Hindlimb muscle (tissue), 1 donor: ENCODE measurements at regions not wholly inside any gene's neighbourhood (a gene's known extent, or its start where the extent isn't known, plus 50 kb on each side); places are given as distances from the start of the nearest gene placed in this dataset.

Experiments used
- DNase-seq: peaks from one replicate; pipeline ENCODE4 v3.0.0-alpha.2; 2013

- DNase-seq, result no peak
These were observed 119.4 kb downstream of the MRPS6 start for GRCh38 chr21:34192646-34193285.

- no peak for DNase-seq
These were observed 122.0 kb downstream of the MRPS6 start for GRCh38 chr21:34195335-34195734.

DNA sequence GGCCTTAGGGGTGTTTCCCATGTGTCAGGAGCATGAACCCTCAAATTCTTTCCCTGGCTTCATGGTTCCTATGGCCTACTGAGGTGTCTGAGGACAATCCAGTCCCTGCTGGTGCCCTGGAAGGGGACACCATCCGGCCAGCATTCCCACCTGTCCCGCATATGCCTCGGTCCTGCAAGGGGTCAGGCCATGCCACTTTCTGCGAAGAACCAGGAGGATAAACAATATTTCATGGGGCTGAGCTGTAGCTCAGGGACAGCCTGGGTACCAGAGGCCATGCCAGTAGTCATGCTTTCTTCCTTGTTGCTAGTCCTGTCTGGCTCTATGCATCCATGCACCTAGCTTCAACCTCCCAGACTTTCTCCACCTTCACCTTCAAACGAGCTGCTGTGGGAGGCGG lies 123.6 kb downstream of the MRPS6 start:
- no peak for DNase-seq

DNA sequence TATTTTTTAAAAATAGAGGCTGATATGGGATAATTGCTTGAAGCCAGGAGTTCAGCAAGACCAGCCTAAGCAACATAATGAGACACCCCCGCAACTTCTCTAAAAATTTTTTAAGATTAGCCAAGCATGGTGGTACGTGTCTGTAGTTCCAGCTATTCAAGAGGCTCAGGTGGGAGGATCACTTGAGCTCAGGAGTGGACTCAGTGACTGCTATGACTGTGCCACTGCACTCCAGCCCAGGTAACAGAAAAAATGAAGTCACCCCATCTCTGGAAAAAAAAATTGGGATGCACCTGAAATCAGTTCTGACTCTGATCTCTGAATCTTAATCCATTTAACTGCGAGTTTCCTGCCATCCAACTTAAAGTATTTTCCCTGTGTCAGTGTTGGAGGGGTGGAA lies 124.2 kb downstream of the MRPS6 start:
- no peak for DNase-seq

DNA sequence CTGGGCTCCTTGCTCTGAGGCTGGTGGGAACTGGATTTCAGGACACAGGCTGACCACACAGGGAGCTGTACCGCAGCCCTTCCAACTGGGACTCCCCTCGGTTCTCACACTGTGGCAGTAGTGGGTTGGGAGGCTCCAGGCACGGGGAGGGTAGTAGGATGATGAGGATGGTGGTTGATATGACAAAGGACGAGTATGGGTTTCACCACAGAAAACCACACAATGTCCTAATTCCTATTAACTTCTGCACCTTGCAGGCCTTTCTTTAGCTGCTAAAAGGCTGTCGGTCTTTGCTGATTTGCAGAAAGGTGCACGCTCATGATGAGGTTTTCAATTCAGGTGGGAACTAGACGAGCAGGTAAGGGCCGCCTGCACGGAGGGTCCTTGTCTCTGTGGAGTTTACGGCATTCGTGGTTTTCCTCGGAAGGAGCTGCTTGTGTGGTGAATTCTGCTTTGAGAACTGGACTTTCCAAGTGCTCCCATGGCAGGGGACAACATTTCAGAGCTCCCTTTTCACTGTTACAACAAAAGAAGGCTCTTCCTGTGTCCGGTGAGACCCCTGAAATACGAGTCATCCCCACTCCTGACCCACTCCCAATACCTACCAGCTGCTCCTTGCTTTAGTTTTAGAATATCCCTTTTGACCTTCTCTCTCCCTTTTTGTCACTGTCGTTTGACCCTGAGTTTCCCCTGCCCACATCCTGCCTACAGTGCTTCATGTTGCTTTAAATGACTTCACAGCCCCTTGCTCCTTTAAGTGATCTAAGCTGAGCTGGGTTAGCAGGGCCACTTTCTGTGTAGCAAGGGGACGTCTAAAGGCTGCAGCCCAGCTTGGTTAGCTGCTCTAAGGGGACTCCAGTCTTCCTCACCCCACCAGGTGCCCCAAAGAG lies 125.1 kb downstream of the MRPS6 start:
- no peak for DNase-seq

GRCh38 chr21:34199121-34199910 lies 125.9 kb downstream of the MRPS6 start:
- no peak for DNase-seq

DNA sequence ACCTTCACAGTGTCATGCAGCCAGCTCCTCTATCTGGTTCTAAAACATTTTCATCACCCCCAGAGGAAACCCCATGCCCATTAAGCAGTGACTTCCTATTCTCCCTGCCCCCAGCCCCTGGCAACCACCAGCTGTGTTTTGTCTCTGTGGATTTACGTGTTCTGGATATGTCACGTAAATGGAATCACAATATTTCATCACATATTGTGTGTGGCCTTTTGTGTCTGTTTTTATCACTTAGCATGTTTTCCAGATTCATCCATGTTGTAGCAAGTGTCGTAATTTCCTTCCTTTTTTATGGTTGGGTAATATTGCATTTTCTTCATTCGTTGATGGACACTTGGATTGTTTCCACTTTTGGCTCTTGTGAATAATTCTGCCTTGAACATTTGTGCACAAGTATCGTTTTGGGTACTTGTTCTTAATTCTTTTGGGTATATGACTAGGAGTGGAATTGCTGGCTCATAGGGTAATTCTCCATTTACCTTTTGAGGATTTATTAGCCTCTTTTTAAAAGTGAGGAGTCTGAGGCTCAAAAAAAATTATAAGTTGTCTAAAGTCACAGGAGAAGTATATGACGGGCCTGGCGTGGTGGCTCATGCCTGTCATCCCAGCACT lies 127.0 kb downstream of the MRPS6 start:
- no peak for DNase-seq

DNA sequence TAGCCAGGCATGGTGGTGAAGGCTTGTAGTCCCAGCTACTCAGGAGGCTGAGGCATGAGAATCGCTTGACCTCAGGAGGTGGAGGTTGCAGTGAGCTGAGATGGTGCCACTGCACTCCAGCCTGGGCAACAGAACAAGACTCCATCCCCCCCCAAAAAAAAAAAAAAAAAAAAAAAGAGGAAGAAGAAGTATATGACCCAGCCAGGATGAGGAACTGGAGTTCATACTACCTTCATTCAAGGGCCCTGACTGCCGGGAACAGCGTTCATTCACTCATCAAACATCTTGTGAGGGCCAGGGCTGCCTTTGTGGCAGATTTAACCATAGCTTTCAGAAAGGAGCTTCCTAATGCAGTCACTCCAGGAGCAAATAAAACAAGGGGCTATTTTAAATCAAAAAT lies 127.6 kb downstream of the MRPS6 start:
- no peak for DNase-seq

DNA sequence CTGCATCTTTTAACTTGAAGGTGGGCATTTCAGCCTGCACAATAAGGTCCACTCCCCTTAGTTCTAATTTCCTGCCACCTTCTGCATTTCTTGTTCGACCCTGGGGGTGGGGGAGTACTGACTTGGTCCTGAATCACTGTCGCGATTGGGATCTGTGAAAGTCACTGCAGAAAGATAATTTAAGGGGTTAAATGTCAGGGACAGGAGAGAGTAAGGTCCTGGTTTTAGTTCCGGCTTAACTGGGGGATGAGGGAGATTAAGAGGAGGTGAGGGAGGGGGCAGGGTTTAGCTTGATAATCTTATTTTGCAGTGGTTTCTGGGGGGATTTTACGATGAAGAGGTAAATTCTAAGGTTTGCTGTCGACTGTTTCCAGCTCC lies 128.1 kb downstream of the MRPS6 start:
- DNase-seq, result no peak

GRCh38 chr21:34202553-34203372 lies 129.4 kb downstream of the MRPS6 start:
- no peak for DNase-seq

DNA sequence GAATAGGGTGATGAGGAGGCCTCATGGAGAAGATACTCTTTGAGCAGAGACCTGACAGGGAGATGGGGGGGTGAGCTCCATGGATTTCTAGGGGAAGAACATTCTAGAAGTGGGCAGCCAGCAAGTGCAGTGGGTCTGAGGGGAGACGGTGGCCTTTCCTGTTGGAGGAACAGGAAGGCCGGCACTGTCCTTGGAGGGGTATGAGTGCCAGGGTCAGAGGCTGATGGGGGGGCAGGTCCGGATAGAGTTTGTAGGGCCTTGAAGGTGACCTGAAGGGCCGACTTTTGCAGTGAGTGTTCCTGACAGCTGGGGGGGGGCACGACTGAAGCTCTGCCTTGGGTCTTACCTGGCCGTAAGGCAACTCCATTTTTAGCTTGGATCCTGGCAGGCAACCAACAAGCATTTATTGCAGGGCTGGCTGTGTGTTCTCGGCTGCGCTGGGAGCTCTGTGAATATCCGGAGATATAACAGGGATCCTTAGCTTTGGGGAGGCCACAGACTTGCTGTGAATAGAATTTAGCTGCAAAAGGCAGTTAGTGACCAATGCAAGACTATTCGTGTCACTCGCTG lies 130.6 kb downstream of the MRPS6 start:
- DNase-seq, result no peak

- DNase-seq, result no peak
These were observed 131.4 kb downstream of the MRPS6 start for GRCh38 chr21:34204481-34205439.

DNA sequence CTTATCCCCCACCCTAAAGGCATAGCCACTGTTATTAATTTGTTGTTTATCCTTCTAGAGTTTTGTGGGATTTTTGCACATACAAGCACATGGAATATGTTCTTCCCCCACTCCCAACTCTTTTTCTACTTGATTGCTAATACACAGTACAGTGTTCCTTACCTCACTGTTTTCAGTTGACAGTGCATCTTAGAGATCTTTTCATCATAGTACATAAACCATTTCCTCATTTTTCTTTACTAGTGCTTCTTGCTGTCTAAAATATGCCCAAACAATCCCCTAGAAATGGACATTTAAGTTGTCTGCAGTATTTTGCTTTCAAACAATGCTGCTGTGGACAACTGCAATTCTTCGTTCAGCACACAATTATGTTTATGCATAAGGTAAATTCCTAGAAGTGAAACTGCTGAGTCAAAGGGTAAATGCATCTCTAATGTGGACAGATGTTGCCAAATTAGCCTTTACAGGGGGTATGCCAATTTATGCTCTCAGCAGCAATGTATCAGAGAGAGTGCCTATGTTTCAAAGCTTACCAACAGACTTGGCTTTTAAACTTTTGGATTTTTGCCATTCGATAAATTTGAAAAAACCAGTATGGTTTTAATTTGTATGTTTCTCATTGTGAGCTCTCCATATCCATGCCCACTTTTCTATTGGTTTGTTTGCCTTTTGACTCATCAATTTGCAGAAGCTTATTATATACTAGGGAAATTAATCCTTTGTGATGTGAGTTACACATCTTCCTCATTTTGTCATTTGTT lies 132.6 kb downstream of the MRPS6 start:
- DNase-seq, result no peak

- no peak for DNase-seq
These were observed 140.6 kb downstream of the MRPS6 start for GRCh38 chr21:34213959-34214358.

GRCh38 chr21:34215501-34215900 lies 142.1 kb downstream of the MRPS6 start:
- no peak for DNase-seq

DNA sequence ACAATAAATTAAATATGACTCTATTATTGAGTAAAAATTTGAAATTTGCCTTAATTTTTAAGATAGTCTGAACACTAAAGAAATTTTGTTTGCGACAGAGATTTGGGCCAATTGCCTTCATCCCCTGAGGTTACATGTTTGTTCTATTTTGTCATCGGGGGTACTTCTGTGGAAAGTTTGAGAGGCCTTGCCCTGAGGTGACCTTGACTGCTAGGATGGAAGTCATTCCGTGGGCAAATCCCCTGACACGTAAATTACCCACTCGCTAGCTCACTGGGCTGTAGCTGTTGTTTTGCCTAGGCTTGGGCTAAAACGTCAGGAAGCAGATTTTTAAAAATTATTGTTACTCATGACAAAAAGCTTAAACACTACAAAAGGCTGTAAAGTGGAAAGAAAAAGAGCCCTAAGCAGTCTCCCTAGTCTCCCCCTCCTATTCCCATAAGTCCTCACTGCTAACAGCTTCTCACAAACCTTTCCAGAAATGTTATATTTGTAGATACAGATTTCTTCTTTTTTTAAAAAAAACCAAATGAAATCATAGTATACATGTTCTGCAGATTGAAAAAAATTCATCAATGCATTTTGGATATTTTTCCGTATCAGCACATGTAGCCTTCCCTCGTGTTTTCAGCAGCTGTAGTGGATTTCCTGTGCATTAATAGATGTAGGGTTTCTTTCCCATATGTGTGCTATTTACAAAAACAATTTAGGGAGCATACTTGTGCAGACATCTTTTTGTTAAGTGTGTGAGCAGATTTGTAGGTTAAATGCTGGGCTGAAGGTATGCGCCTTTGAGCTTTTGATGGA lies 142.7 kb downstream of the MRPS6 start:
- DNase-seq, result no peak

GRCh38 chr21:34216718-34217032 lies 143.3 kb downstream of the MRPS6 start:
- no peak for DNase-seq

DNA sequence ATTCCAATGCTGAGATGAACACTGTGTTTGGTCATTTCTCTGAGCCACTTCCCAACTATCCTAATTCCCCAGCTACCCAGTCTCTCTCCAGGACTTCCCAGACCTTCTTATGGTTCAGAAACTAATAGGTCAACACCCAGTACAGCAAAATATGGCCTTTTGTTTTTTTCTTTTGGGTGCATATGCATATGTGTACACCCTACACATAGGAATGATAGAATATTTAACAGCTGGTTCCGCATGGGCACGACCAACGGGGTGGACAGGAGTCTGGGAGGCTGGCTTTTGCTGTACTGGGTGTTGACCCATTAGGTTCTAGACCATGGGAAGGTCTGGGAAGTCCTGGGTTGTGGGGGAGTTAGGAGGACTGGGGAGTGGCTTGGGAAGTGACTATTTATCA lies 143.9 kb downstream of the MRPS6 start:
- DNase-seq, result no peak
